Liver (tissue), 8 donors: ENCODE measurements at regions not wholly inside any gene's neighbourhood (a gene's known extent, or its start where the extent isn't known, plus 50 kb on each side); places are given as distances from the start of the nearest gene placed in this dataset.

Experiments used
- DNase-seq: peaks from one replicate; pipeline ENCODE4 v3.0.0-alpha.2; 2017; ENCODE audit warnings: low spot score
- H3K27ac ChIP-seq, 2 donors: one replicate each; pipeline ENCODE4 v1.7.0; 2013; ENCODE audit warnings: inconsistent platforms in 2 of 2, low read length in 2 of 2, control low read depth in 1 of 2, low read depth in 1 of 2, mild to moderate bottlenecking in 1 of 2
- H3K27me3 ChIP-seq, 4 donors: one replicate each; pipeline versions ENCODE4 v1.6.1 to v1.7.0; 2013; ENCODE audit warnings: low read length in 3 of 4, inconsistent platforms in 1 of 4, mild to moderate bottlenecking in 1 of 4, moderate library complexity in 1 of 4; ENCODE audit not compliant: control insufficient read depth in 4 of 4, insufficient read depth in 4 of 4
- H3K36me3 ChIP-seq, 4 donors: one replicate each; pipeline versions ENCODE4 v1.6.1 to v1.7.0; 2013; ENCODE audit warnings: low read length in 3 of 4, mild to moderate bottlenecking in 3 of 4, low read depth in 1 of 4, moderate library complexity in 1 of 4; ENCODE audit not compliant: control insufficient read depth in 4 of 4, insufficient read depth in 3 of 4
- H3K4me1 ChIP-seq, 4 donors: one replicate each; pipeline versions ENCODE4 v1.6.1 to v1.7.0; 2013; ENCODE audit warnings: low read length in 3 of 4, mild to moderate bottlenecking in 3 of 4, moderate library complexity in 1 of 4; ENCODE audit not compliant: control insufficient read depth in 4 of 4, insufficient read depth in 4 of 4
- H3K4me3 ChIP-seq, 3 donors: one replicate each; pipeline versions ENCODE4 v1.6.1 to v1.7.0; 2013; ENCODE audit warnings: low read length in 3 of 3, control low read depth in 1 of 3, low read depth in 1 of 3, mild to moderate bottlenecking in 1 of 3
- H3K9ac ChIP-seq, 2 donors: one replicate each; pipeline ENCODE4 v1.7.0; 2013; ENCODE audit warnings: low read length in 2 of 2, mild to moderate bottlenecking in 2 of 2, moderate library complexity in 2 of 2, control low read depth in 1 of 2, low read depth in 1 of 2
- H3K9me3 ChIP-seq, 4 donors: one replicate each; pipeline versions ENCODE4 v1.6.1 to v1.7.0; 2013; ENCODE audit warnings: low read length in 3 of 4; ENCODE audit not compliant: control insufficient read depth in 4 of 4
- ATF3 ChIP-seq: IDR thresholded peaks from 2 replicates; pipeline ENCODE4 v1.6.1; 2016; ENCODE audit warnings: antibody characterized with exemption
- CTCF ChIP-seq: fragments of 150-350 bp; IDR thresholded peaks from 2 replicates; pipeline ENCODE4 v1.5.1; 2017; ENCODE audit warnings: improper control_type of control experiment, low read depth, low read length; ENCODE audit not compliant: missing input control
- EGR1 ChIP-seq, 2 donors: IDR thresholded peaks; 2 replicates each; pipeline ENCODE4 v1.6.1; 2016 to 2018; ENCODE audit warnings: antibody characterized with exemption in 2 of 2, low read depth in 2 of 2
- FOXA1 ChIP-seq: IDR thresholded peaks from 2 replicates; pipeline ENCODE4 v1.6.1; 2016; ENCODE audit warnings: antibody characterized with exemption
- FOXA2 ChIP-seq: IDR thresholded peaks from 2 replicates; pipeline ENCODE4 v1.6.1; 2016; ENCODE audit warnings: antibody characterized with exemption
- GABPA ChIP-seq, 2 donors: IDR thresholded peaks in 1 of 2; conservative IDR thresholded peaks in 1 of 2; 2 replicates each; pipeline ENCODE4 v1.6.1; 2016; ENCODE audit warnings: antibody characterized with exemption in 2 of 2, mild to moderate bottlenecking in 1 of 2, moderate library complexity in 1 of 2
- HNF4A ChIP-seq, 2 donors: conservative IDR thresholded peaks; 2 replicates each; pipeline ENCODE4 v1.6.1; 2016; ENCODE audit warnings: antibody characterized with exemption in 2 of 2, mild to moderate bottlenecking in 2 of 2
- HNF4G ChIP-seq: IDR thresholded peaks from 2 replicates; pipeline ENCODE4 v1.6.1; 2016; ENCODE audit warnings: antibody characterized with exemption
- JUND ChIP-seq, 2 donors: IDR thresholded peaks; 2 replicates each; pipeline ENCODE4 v1.6.1; 2016; ENCODE audit warnings: antibody characterized with exemption in 2 of 2
- MAX ChIP-seq: IDR thresholded peaks from 2 replicates; pipeline ENCODE4 v1.6.1; 2016; ENCODE audit warnings: antibody characterized with exemption
- NR2F2 ChIP-seq: IDR thresholded peaks from 2 replicates; pipeline ENCODE4 v1.6.1; 2016; ENCODE audit warnings: antibody characterized with exemption
- RAD21 ChIP-seq, 2 donors: IDR thresholded peaks; 2 replicates each; pipeline ENCODE4 v1.6.1; 2016; ENCODE audit warnings: antibody characterized with exemption in 2 of 2, mild to moderate bottlenecking in 2 of 2
- REST ChIP-seq: IDR thresholded peaks from 2 replicates; pipeline ENCODE4 v1.6.1; 2016; ENCODE audit warnings: antibody characterized with exemption, mild to moderate bottlenecking
- RXRA ChIP-seq, 2 donors: IDR thresholded peaks; 2 replicates each; pipeline ENCODE4 v1.6.1; 2017 to 2018; ENCODE audit warnings: antibody characterized with exemption in 2 of 2, mild to moderate bottlenecking in 1 of 2
- SP1 ChIP-seq: IDR thresholded peaks from 2 replicates; pipeline ENCODE4 v1.6.1; 2018; ENCODE audit warnings: antibody characterized with exemption, mild to moderate bottlenecking
- TAF1 ChIP-seq: conservative IDR thresholded peaks from 2 replicates; pipeline ENCODE4 v1.6.1; 2016; ENCODE audit warnings: antibody characterized with exemption, mild to moderate bottlenecking
- YY1 ChIP-seq: IDR thresholded peaks from 2 replicates; pipeline ENCODE4 v1.6.1; 2016; ENCODE audit warnings: antibody characterized with exemption, mild to moderate bottlenecking
- ZBTB33 ChIP-seq: IDR thresholded peaks from 2 replicates; pipeline ENCODE4 v1.6.1; 2016; ENCODE audit warnings: antibody characterized with exemption
- WGBS: extraction: QIAGEN DNeasy Blood & Tissue Kit; methylation state at CpG from one replicate; pipeline ENCODE4 v1.1.7; 2013; 5-methylcytosine and 5-hydroxymethylcytosine counted together
- donor health status: healthy.
- donor health status: healthy.
- donor health status: healthy.
- donor health status: healthy.
- donor health status: healthy.

GRCh38 chr19:29328586-29328985 lies 115.6 kb upstream of the UQCRFS1 start:
- Histone ChIP-seq H3K27me3 (peaks cover 0 to 6% (median 2%) of the 10 kb centered on the region in 4 donors), H3K9me3 (peaks cover 0 to 8% (median 1%) of the 10 kb centered on the region in 4 donors), H3K4me3 (no peak overlapping the region), H3K4me1 (no peaks in the 10 kb centered on the region), H3K9ac (no peak overlapping the region), H3K27ac (no peak overlapping the region), H3K36me3 (no peaks in the 10 kb centered on the region)
- no peak for DNase-seq
- WGBS: 36% methylated on average over 2 of the region's 2 CpGs
- TF ChIP-seq YY1 (no peak), TAF1 (no peak), EGR1 (IDR thresholded peaks at IDR 0.05; ENCODE audit: low read depth in 2 of 2) (no peak), FOXA2 (no peak), NR2F2 (no peak), HNF4G (no peak), ZBTB33 (no peak), RAD21 (IDR thresholded peaks at IDR 0.05) (no peak), HNF4A (conservative IDR thresholded peaks at IDR 0.05) (no peak), JUND (IDR thresholded peaks at IDR 0.05) (no peak), REST (no peak), ATF3 (no peak), SP1 (no peak), CTCF (no peak), GABPA (IDR thresholded peaks at IDR 0.05 in 1 of 2, conservative IDR thresholded peaks at IDR 0.05 in 1 of 2) (no peak), RXRA (IDR thresholded peaks at IDR 0.05) (no peak), FOXA1 (no peak), MAX (no peak)
